HEK293 (cell line): ENCODE measurements at regions not wholly inside any gene's neighbourhood (a gene's known extent, or its start where the extent isn't known, plus 50 kb on each side); places are given as distances from the start of the nearest gene placed in this dataset.

Experiments used
- ZBTB7A ChIP-seq: fragments of 450-650 bp; formaldehyde crosslinking; IDR thresholded peaks from 2 replicates; pipeline ENCODE4 v1.5.1; 2016; ENCODE audit warnings: low read depth, missing biosample characterization, missing genetic modification characterization
- ZNF157 ChIP-seq: fragments of 450-650 bp; formaldehyde crosslinking; IDR thresholded peaks from 2 replicates; pipeline ENCODE4 v1.5.1; 2016; ENCODE audit warnings: missing biosample characterization, missing genetic modification characterization
- ZNF184 ChIP-seq: fragments of 450-650 bp; IDR thresholded peaks from 2 replicates; pipeline ENCODE4 v1.5.1; 2018; ENCODE audit warnings: missing biosample characterization, mild to moderate bottlenecking, missing genetic modification characterization
- ZNF670 ChIP-seq: fragments of 450-650 bp; formaldehyde crosslinking; IDR thresholded peaks from 2 replicates; pipeline ENCODE4 v1.5.1; 2016; ENCODE audit warnings: missing biosample characterization, missing genetic modification characterization, low read depth
- TF ChIP-seq, protein P1 (sequence below): fragments of 450-650 bp; formaldehyde crosslinking; IDR thresholded peaks from 2 replicates; pipeline ENCODE4 v1.5.1; 2016; ENCODE audit warnings: missing biosample characterization, missing genetic modification characterization
- TF ChIP-seq, protein P2 (sequence below): fragments of 450-650 bp; formaldehyde crosslinking; IDR thresholded peaks from 2 replicates; pipeline ENCODE4 v1.5.1; 2016; ENCODE audit warnings: missing biosample characterization, missing genetic modification characterization
- TF ChIP-seq, protein P3 (sequence below): sonication (generic); formaldehyde crosslinking; IDR thresholded peaks from 2 replicates; pipeline ENCODE4 v1.8.1; 2022; ENCODE audit warnings: mild to moderate bottlenecking, moderate library complexity, missing genetic modification reagents

DNA sequence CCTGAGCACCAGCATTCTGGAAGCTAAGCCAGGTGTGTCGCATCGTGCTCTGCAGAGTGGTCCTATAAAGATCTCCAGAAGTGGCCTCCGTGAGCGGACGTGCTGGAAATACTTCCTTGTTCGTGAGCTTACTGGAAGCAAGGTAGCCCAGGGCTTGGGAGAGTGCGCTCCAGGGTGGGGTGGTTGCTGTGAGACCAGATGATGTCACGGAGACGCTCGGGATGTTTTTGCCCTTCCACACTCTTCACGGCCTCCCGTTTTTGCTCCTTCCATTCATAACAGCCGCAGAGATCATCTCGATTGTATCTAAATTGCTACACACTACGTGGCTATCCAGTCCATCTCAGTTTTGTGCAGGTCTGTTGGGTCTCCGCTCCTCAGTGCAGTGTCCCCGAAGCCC, 373.4 kb downstream of the THBS2 start:
- no peak for TF ChIP-seq ZNF184 (tag by site-specific recombination)
- TF ChIP-seq, protein P1, sequence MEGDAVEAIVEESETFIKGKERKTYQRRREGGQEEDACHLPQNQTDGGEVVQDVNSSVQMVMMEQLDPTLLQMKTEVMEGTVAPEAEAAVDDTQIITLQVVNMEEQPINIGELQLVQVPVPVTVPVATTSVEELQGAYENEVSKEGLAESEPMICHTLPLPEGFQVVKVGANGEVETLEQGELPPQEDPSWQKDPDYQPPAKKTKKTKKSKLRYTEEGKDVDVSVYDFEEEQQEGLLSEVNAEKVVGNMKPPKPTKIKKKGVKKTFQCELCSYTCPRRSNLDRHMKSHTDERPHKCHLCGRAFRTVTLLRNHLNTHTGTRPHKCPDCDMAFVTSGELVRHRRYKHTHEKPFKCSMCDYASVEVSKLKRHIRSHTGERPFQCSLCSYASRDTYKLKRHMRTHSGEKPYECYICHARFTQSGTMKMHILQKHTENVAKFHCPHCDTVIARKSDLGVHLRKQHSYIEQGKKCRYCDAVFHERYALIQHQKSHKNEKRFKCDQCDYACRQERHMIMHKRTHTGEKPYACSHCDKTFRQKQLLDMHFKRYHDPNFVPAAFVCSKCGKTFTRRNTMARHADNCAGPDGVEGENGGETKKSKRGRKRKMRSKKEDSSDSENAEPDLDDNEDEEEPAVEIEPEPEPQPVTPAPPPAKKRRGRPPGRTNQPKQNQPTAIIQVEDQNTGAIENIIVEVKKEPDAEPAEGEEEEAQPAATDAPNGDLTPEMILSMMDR: no peak
- TF ChIP-seq ZNF670 (tag by site-specific recombination): no peak
- TF ChIP-seq ZBTB7A (tag by site-specific recombination): no peak
- TF ChIP-seq, protein P2, sequence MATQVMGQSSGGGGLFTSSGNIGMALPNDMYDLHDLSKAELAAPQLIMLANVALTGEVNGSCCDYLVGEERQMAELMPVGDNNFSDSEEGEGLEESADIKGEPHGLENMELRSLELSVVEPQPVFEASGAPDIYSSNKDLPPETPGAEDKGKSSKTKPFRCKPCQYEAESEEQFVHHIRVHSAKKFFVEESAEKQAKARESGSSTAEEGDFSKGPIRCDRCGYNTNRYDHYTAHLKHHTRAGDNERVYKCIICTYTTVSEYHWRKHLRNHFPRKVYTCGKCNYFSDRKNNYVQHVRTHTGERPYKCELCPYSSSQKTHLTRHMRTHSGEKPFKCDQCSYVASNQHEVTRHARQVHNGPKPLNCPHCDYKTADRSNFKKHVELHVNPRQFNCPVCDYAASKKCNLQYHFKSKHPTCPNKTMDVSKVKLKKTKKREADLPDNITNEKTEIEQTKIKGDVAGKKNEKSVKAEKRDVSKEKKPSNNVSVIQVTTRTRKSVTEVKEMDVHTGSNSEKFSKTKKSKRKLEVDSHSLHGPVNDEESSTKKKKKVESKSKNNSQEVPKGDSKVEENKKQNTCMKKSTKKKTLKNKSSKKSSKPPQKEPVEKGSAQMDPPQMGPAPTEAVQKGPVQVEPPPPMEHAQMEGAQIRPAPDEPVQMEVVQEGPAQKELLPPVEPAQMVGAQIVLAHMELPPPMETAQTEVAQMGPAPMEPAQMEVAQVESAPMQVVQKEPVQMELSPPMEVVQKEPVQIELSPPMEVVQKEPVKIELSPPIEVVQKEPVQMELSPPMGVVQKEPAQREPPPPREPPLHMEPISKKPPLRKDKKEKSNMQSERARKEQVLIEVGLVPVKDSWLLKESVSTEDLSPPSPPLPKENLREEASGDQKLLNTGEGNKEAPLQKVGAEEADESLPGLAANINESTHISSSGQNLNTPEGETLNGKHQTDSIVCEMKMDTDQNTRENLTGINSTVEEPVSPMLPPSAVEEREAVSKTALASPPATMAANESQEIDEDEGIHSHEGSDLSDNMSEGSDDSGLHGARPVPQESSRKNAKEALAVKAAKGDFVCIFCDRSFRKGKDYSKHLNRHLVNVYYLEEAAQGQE (tag by site-specific recombination): no peak
- no peak for TF ChIP-seq ZNF157 (tag by site-specific recombination)
- TF ChIP-seq, protein P3, sequence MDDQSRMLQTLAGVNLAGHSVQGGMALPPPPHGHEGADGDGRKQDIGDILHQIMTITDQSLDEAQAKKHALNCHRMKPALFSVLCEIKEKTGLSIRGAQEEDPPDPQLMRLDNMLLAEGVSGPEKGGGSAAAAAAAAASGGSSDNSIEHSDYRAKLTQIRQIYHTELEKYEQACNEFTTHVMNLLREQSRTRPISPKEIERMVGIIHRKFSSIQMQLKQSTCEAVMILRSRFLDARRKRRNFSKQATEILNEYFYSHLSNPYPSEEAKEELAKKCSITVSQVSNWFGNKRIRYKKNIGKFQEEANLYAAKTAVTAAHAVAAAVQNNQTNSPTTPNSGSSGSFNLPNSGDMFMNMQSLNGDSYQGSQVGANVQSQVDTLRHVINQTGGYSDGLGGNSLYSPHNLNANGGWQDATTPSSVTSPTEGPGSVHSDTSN: no peak
